DND-41 (cell line): ENCODE measurements at regions not wholly inside any gene's neighbourhood (a gene's known extent, or its start where the extent isn't known, plus 50 kb on each side); places are given as distances from the start of the nearest gene placed in this dataset.

ENCODE experiments used
- CTCF ChIP-seq: IDR thresholded peaks from 2 replicates; pipeline ENCODE4 v1.5.1; 2012; ENCODE audit warnings: borderline replicate concordance, low read length, moderate library complexity, mild to moderate bottlenecking; ENCODE audit not compliant: poor library complexity, severe bottlenecking; ENCODE audit errors: extremely low read depth
- EZH2 ChIP-seq: IDR thresholded peaks from 3 replicates; pipeline ENCODE4 v1.6.1; 2012; ENCODE audit warnings: borderline replicate concordance, low read depth, mild to moderate bottlenecking, moderate library complexity, low read length, inconsistent platforms; ENCODE audit not compliant: severe bottlenecking

DNA sequence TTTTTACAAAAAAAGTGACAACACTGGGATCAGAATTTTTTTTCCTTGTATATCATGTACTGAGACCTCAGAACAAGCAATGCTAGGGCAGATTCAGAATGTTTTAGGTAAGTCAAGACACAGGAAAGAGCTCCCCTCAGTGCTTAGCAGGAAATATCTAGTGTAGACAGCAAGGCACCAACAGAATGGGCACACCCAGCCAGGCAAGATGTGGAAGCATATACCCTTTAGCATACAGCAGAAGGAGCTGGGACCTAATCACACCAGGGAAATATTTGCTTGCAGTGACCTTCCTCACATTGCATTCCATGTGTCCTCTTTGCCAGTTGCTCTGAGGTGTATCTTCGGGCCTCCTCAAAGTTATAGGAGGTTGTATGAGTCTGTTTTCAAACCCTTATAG, 497.6 kb upstream of the LRRN3 start:
- no peak for TF ChIP-seq CTCF
- TF ChIP-seq EZH2 = no peak
